Right lobe of liver (tissue), 4 donors: ENCODE measurements at regions not wholly inside any gene's neighbourhood (a gene's known extent, or its start where the extent isn't known, plus 50 kb on each side); places are given as distances from the start of the nearest gene placed in this dataset.

ENCODE experiments used
- CTCF ChIP-seq, 4 donors: fragments of 200-600 bp in 3 of 4; fragments of 450-650 bp in 1 of 4; IDR thresholded peaks; one replicate each; pipeline versions ENCODE4 v1.5.1 to v1.8.0; 2016 to 2022; ENCODE audit warnings: antibody characterized with exemption in 4 of 4, mild to moderate bottlenecking in 2 of 4
- POLR2A ChIP-seq: fragments of 450-650 bp; IDR thresholded peaks from one replicate; pipeline ENCODE4 v1.6.1; 2017; ENCODE audit warnings: antibody characterized with exemption, mild to moderate bottlenecking
- donor health status: DM: no; HTN: no; CAD: no.
- donor health status: DM: no; HTN: no; CAD: no.
- donor health status: DM: no; HTN: yes; CAD: no.

DNA sequence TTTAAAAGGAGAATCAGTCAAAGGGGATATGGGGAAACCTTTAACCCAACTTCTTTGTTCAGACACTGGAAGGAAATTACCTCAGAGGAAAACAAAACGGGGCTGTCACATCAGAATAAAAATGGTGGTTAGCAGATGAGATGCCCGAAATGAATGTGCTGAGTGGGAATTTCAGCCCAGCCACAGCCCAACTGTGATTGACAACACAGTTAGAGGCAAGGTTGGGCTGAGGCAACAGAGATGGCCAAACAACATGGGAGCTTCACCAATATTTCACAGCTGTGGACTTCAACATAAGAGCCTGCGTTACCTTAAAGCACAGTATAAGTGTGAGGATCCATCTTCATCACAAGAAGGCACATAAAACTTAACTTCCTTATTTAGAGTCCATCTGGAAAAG is 133.5 kb upstream of the PTPRZ1 start:
- TF ChIP-seq CTCF (IDR thresholded peaks at IDR 0.05) (no peak), POLR2A (no peak)
